HL-60 (cell line): ENCODE measurements at regions not wholly inside any gene's neighbourhood (a gene's known extent, or its start where the extent isn't known, plus 50 kb on each side); places are given as distances from the start of the nearest gene placed in this dataset.

Experiments
- DNase-seq, 2 experiments: peaks; one replicate each; pipeline ENCODE4 v3.0.0-alpha.2; 2010 to 2020; ENCODE audit warnings: low read depth in 1 of 2, low spot score in 1 of 2
- H3K27ac ChIP-seq: fragments of 250-450 bp; sonication (Bioruptor Pico); replicated peaks from 2 replicates; pipeline ENCODE4 v1.5.1; 2020; ENCODE audit warnings: mild to moderate bottlenecking, moderate library complexity
- H3K27me3 ChIP-seq: fragments of 250-450 bp; sonication (Bioruptor Pico); 2 replicates; pipeline ENCODE4 v1.5.1; 2021; ENCODE audit warnings: mild to moderate bottlenecking, moderate library complexity; ENCODE audit not compliant: insufficient read depth, poor library complexity, severe bottlenecking
- H3K4me3 ChIP-seq: replicated peaks from 2 replicates; pipeline ENCODE4 v1.5.1; 2011; ENCODE audit warnings: mild to moderate bottlenecking, control low read depth, low read length; ENCODE audit not compliant: insufficient read depth
- GABPA ChIP-seq: IDR thresholded peaks from 2 replicates; pipeline ENCODE4 v1.6.1; 2012; ENCODE audit warnings: low read depth
- POLR2AphosphoS5 ChIP-seq: IDR thresholded peaks from 2 replicates; pipeline ENCODE4 v1.6.1; 2012; ENCODE audit warnings: low read depth
- REST ChIP-seq: IDR thresholded peaks from 2 replicates; pipeline ENCODE4 v1.6.1; 2012; ENCODE audit warnings: low read depth; ENCODE audit not compliant: insufficient replicate concordance
- SPI1 ChIP-seq: IDR thresholded peaks from 2 replicates; pipeline ENCODE4 v1.6.1; 2012; ENCODE audit warnings: low read depth, mild to moderate bottlenecking, borderline replicate concordance
- TF ChIP-seq, protein P1 (sequence below): IDR thresholded peaks from one replicate; pipeline ENCODE4 v1.5.1; 2011; ENCODE audit warnings: low read length, control low read depth, inconsistent platforms; ENCODE audit not compliant: insufficient read depth

- DNase-seq, result no peak
- TF ChIP-seq POLR2AphosphoS5 (no peak), GABPA (no peak), REST (no peak), SPI1 (no peak)
- TF ChIP-seq, protein P1, sequence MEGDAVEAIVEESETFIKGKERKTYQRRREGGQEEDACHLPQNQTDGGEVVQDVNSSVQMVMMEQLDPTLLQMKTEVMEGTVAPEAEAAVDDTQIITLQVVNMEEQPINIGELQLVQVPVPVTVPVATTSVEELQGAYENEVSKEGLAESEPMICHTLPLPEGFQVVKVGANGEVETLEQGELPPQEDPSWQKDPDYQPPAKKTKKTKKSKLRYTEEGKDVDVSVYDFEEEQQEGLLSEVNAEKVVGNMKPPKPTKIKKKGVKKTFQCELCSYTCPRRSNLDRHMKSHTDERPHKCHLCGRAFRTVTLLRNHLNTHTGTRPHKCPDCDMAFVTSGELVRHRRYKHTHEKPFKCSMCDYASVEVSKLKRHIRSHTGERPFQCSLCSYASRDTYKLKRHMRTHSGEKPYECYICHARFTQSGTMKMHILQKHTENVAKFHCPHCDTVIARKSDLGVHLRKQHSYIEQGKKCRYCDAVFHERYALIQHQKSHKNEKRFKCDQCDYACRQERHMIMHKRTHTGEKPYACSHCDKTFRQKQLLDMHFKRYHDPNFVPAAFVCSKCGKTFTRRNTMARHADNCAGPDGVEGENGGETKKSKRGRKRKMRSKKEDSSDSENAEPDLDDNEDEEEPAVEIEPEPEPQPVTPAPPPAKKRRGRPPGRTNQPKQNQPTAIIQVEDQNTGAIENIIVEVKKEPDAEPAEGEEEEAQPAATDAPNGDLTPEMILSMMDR, result no peak
- H3K27ac ChIP-seq, result no peak overlapping the region
- no peak overlapping the region for H3K4me3 ChIP-seq
- H3K27me3 ChIP-seq, result no peaks in the 10 kb centered on the region
These were observed 60.4 kb upstream of the ADO start for GRCh38 chr10:62744136-62744535.

DNA sequence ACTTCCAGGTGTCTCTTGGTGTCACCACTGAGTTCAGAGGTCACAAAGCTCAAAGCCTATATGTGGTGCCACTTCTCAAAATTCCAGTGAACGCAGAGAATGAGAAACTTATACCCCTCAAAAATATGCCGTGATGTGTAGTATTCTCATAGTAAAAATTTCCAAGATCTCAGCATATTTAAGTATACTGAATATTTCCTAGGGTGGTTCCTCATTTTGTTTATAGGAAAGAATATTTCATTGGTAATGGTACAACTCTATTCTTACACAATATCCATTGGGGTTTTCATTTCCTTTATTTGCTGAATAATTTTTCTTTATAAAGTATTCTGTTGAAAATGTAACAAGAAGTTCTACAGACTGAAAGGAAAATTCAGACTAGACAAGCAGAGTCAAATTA lies 58.9 kb upstream of the ADO start:
- no peak overlapping the region for H3K4me3 ChIP-seq
- no peak overlapping the region for H3K27ac ChIP-seq
- no peaks in the 10 kb centered on the region for H3K27me3 ChIP-seq
- no peak for DNase-seq
- no peak for TF ChIP-seq POLR2AphosphoS5
- TF ChIP-seq, protein P1, result no peak
- TF ChIP-seq GABPA, result no peak
- TF ChIP-seq SPI1, result no peak
- no peak for TF ChIP-seq REST

- no peak for DNase-seq
- no peak overlapping the region for H3K27ac ChIP-seq
These were observed 57.4 kb upstream of the ADO start for GRCh38 chr10:62746951-62747729.

More at GRCh38 chr10:62746951-62747729, 57.4 kb upstream of the ADO start:
- H3K4me3 ChIP-seq, result no peak overlapping the region
- TF ChIP-seq REST (no peak), GABPA (no peak), SPI1 (no peak), POLR2AphosphoS5 (no peak)
- TF ChIP-seq, protein P1, result no peak
- no peaks in the 10 kb centered on the region for H3K27me3 ChIP-seq
